ENCODE measurements at regions not wholly inside any gene's neighbourhood (a gene's known extent, or its start where the extent isn't known, plus 50 kb on each side); places are given as distances from the start of the nearest gene placed in this dataset.

GRCh38 chr6:2403546-2403945 is 158.1 kb upstream of the GMDS start:
- TF ChIP-seq CTCF (conservative IDR thresholded peaks at IDR 0.05), result no peak
- no peak for TF ChIP-seq EZH2 (IDR thresholded peaks at IDR 0.05; ENCODE audit: low read depth)
